ENCODE measurements at regions not wholly inside any gene's neighbourhood (a gene's known extent, or its start where the extent isn't known, plus 50 kb on each side); places are given as distances from the start of the nearest gene placed in this dataset.

DNA sequence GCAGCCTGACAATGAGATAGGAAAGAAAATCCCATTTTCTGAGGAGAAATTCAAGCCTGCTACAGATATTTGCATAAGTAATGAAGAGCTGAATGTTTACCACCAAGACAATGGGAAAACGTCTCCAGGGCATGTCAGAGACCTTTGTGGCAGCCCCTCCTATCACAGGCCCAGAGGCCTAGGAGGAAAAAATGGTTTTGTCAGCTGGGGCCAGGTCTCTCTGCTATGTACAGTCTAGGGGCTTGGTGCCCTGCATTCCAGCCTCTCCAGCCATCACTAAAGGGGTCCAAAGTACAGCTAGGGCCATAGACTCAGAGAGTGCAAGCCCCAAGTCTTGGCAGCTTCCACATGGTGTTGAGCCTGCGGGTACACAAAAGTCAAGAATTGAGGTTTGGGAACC, 361.6 kb upstream of the ANXA10 start:
- TF ChIP-seq CTCF (IDR thresholded peaks at IDR 0.05 in 2 of 3, conservative IDR thresholded peaks at IDR 0.05 in 1 of 3; ENCODE audit: borderline replicate concordance in 1 of 3, insufficient read depth in 1 of 3, low read depth in 2 of 3, low read length in 2 of 3) (no peak), POLR2AphosphoS5 (IDR thresholded peaks at IDR 0.05; ENCODE audit: low read depth, low read length) (no peak), TCF7L2 (IDR thresholded peaks at IDR 0.05; ENCODE audit: borderline replicate concordance, extremely low read depth, insufficient read depth, insufficient read length) (no peak), POLR2A (IDR thresholded peaks at IDR 0.05; ENCODE audit: borderline replicate concordance, extremely low read depth, insufficient read depth, insufficient read length) (no peak), RAD21 (IDR thresholded peaks at IDR 0.05; ENCODE audit: low read depth) (no peak), FOSL1 (IDR thresholded peaks at IDR 0.05; ENCODE audit: low read depth) (no peak), ELF1 (IDR thresholded peaks at IDR 0.05; ENCODE audit: borderline replicate concordance, low read depth) (no peak), SP1 (IDR thresholded peaks at IDR 0.05; ENCODE audit: low read depth) (no peak), ZNF274 (IDR thresholded peaks at IDR 0.05; ENCODE audit: low read depth, low read length) (no peak), CEBPB (IDR thresholded peaks at IDR 0.05; ENCODE audit: low read depth) (no peak), ZFX (IDR thresholded peaks at IDR 0.05) (no peak), EZH2phosphoT487 (IDR thresholded peaks at IDR 0.05; ENCODE audit: borderline replicate concordance) (no peak)
- TF ChIP-seq, protein P1, sequence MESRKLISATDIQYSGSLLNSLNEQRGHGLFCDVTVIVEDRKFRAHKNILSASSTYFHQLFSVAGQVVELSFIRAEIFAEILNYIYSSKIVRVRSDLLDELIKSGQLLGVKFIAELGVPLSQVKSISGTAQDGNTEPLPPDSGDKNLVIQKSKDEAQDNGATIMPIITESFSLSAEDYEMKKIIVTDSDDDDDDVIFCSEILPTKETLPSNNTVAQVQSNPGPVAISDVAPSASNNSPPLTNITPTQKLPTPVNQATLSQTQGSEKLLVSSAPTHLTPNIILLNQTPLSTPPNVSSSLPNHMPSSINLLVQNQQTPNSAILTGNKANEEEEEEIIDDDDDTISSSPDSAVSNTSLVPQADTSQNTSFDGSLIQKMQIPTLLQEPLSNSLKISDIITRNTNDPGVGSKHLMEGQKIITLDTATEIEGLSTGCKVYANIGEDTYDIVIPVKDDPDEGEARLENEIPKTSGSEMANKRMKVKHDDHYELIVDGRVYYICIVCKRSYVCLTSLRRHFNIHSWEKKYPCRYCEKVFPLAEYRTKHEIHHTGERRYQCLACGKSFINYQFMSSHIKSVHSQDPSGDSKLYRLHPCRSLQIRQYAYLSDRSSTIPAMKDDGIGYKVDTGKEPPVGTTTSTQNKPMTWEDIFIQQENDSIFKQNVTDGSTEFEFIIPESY (IDR thresholded peaks at IDR 0.05; ENCODE audit: extremely low read depth, insufficient replicate concordance, low read length) = no peak
- TF ChIP-seq, protein P2, sequence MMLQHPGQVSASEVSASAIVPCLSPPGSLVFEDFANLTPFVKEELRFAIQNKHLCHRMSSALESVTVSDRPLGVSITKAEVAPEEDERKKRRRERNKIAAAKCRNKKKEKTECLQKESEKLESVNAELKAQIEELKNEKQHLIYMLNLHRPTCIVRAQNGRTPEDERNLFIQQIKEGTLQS (IDR thresholded peaks at IDR 0.05) = no peak

All from HCT116 (cell line).